GM20000 (cell line): ENCODE measurements at regions not wholly inside any gene's neighbourhood (a gene's known extent, or its start where the extent isn't known, plus 50 kb on each side); places are given as distances from the start of the nearest gene placed in this dataset.

Experiments
- DNase-seq: peaks from one replicate; pipeline ENCODE4 v3.0.0; 2012; ENCODE audit warnings: low spot score
- TF ChIP-seq, protein P1 (sequence below): IDR thresholded peaks from 2 replicates; pipeline ENCODE4 v1.5.1; 2012; ENCODE audit warnings: mild to moderate bottlenecking, control low read depth; ENCODE audit errors: extremely low read depth, missing control alignments

DNA sequence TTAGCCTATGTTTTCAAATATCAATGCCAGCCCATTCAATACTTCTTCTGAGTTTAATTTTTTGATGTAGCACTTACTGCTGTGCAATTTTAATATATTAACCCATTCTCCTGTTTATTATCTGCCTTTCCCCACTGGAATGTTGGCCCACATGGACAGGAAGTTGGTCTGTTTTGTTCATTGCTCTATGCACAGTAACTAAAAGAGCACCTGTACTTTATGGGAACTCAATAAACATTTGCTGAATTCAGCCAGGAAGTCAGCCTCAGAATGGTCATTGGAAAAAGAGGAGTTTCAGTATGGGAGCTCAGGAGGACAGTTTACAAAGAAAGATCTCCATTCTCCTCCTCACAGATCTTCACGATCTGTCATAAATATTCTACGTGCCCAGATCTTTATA, 510.5 kb upstream of the AGA start:
- no peak for DNase-seq
- TF ChIP-seq, protein P1, sequence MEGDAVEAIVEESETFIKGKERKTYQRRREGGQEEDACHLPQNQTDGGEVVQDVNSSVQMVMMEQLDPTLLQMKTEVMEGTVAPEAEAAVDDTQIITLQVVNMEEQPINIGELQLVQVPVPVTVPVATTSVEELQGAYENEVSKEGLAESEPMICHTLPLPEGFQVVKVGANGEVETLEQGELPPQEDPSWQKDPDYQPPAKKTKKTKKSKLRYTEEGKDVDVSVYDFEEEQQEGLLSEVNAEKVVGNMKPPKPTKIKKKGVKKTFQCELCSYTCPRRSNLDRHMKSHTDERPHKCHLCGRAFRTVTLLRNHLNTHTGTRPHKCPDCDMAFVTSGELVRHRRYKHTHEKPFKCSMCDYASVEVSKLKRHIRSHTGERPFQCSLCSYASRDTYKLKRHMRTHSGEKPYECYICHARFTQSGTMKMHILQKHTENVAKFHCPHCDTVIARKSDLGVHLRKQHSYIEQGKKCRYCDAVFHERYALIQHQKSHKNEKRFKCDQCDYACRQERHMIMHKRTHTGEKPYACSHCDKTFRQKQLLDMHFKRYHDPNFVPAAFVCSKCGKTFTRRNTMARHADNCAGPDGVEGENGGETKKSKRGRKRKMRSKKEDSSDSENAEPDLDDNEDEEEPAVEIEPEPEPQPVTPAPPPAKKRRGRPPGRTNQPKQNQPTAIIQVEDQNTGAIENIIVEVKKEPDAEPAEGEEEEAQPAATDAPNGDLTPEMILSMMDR = no peak

DNA sequence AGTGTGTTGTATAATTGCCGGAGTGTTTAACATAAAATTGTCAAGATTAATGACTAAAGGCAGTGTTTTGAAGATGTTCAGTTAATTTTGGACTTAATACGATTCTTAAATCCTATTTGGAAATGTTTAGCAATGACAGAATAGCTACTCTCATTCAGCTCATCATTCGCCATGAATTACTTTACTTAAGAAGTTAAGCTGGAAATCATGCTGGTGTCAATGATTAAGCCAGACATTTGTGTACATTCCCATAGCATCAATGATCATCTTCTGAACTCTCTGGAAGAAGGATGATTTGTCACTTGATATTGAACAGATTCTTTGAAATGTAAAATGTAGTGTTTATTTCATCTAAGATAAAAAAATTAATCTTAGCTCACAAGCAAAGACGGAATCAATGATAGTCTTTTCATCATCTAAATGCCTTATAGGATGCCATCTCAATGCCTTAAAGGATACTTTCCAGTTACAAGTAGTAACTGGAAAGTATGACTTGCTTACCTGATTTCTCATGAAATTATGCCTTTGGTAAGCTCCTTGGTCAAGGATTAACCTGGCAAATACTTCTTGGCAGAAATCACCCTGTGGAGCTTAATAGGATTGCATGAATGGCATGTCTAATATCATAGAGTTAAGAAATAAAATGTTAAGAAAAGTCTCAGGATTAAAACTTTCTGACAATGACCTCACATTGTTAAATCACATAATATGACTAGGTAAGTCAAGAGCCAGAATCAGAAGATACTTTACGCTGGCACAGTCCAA, 515.5 kb upstream of the AGA start:
- TF ChIP-seq, protein P1 = no peak
- no peak for DNase-seq

DNA sequence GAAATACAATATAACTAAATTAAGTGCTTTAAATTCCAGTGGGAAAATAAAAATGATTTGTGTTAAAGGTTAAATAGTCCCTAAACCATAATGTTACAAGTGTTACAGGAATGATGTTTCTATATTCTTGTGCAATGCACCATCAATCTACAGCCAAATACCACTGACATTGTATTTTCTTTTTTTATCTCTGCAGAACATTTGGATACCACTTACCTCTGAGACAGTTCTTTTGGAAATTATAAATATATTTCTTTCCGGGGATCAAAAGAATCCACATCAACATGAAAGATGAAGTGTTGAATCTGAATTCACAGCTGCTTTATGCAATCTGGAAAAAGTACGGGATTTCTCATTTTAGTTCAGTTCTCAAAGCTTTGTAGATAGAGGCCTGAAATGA, 518.3 kb upstream of the AGA start:
- TF ChIP-seq, protein P1 = no peak
- no peak for DNase-seq

DNA sequence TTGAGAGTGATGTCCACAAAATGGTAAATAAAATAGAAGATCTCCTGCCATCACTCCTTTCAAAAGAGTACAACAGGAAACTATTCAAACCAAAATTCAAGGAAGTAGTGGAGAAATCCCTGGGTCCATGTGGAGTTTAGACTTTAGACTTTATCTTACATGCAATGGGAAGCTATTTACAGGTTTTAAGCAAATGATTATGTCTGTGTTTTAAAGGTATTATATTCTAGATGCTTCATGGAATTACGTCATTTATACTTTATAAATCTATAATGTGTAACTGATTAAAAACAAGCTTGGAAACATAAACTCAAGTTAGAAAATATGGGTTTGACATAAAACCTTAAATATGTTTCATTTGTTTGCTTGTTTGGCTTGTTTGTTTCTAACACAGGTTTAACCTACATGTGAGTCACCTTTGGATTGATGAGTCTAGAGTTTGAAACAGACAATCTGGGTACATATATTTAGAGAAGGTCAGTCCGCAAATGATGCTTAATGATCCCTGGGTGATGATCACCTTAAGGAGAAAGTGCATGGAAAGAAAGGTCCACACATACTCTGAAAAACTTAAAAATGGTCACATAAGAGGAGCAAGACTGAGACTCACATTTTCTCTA, 519.6 kb upstream of the AGA start:
- DNase-seq = no peak

DNA sequence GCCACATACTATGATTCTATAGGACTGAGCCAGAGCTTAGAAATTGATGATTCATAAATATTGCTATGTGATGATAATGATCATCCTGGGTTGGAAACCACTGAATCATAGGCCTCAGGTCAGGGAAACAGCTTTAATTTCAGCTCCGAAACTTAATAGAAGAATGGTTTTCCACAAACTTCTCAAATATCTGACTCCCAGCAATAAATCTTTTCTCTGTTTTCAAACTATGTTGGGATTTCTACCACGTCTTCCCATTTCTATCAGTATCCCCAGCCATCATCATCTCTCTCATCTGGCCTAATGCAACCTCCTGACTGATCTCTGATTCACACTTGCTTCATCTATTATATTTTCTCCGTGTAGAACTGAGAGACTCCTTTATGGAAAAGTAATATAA, 521.8 kb upstream of the AGA start:
- TF ChIP-seq, protein P1 = no peak
- no peak for DNase-seq

More for the DNA sequence above, 519.6 kb upstream of the AGA start:
- TF ChIP-seq, protein P1 = no peak

DNA sequence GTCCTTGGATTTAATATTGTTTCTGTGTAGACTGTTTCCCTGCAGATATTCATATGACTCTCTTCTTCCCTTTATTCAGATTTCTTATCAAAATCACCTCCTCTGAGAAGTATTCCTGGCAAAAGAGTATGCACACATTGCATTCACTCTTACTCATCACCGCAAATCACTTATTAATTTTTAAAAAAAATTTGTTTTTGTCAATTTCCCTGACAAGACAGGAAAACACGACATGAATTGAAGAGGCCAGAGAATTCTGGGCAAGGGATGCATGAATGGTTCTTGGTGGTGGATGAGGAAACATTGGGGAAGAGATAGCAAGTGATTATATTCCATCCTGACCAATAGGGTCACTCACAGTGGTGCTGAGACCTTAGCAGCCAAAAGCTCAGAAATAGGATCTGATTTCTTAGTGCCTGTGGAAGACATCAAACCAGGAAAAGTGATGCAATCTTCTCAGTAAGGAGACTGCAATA, 522.5 kb upstream of the AGA start:
- TF ChIP-seq, protein P1 = no peak
- no peak for DNase-seq

DNA sequence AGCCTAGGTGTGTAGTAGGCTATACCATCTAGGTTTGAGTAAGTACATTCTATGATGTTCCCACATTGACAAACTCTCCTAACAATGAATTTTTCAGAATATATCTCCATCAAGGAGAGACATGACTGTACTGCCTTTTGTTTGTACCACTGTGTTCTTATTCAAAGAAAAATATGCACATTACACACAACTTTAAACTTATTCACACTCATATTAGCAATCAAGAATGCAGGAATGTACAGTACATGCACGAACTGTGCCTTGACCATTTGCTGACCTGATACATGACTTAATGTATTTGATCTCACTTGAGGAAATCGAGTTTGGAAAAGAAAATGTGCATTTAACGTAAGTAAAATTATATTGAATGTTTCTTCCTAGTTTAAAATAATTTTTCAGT, 525.1 kb upstream of the AGA start:
- DNase-seq = no peak
- TF ChIP-seq, protein P1 = no peak
